ENCODE measurements at regions not wholly inside any gene's neighbourhood (a gene's known extent, or its start where the extent isn't known, plus 50 kb on each side); places are given as distances from the start of the nearest gene placed in this dataset.
"Not testable (repeated sequence)": the region's sequence is repeated elsewhere in the genome, so short reads cannot be mapped to it uniquely, and the experiment has no call there.

- no peak for DNase-seq (ENCODE audit: low read depth in 1 of 2, low spot score in 1 of 2)
- no peak overlapping the region for H3K27ac ChIP-seq (replicated peaks)
- TF ChIP-seq SPI1 (IDR thresholded peaks at IDR 0.05; ENCODE audit: borderline replicate concordance, low read depth) (no peak), GABPA (IDR thresholded peaks at IDR 0.05; ENCODE audit: low read depth) (no peak), CTCF (IDR thresholded peaks at IDR 0.05; ENCODE audit: insufficient read depth, low read length) (no peak), POLR2AphosphoS5 (IDR thresholded peaks at IDR 0.05; ENCODE audit: low read depth) (no peak), REST (IDR thresholded peaks at IDR 0.05; ENCODE audit: insufficient replicate concordance, low read depth) (no peak)
These were observed 330.5 kb upstream of the KAZN start for GRCh38 chr1:14267991-14268390.

GRCh38 chr1:14270821-14271220, 327.7 kb upstream of the KAZN start:
- Histone ChIP-seq H3K27ac (replicated peaks) (no peak overlapping the region), H3K4me3 (replicated peaks; ENCODE audit: insufficient read depth, low read length) (no peak overlapping the region), H3K27me3 (ENCODE audit: insufficient read depth, poor library complexity, severe bottlenecking) (no peaks in the 10 kb centered on the region)
- TF ChIP-seq POLR2AphosphoS5 (IDR thresholded peaks at IDR 0.05; ENCODE audit: low read depth) (no peak), SPI1 (IDR thresholded peaks at IDR 0.05; ENCODE audit: borderline replicate concordance, low read depth) (no peak), REST (IDR thresholded peaks at IDR 0.05; ENCODE audit: insufficient replicate concordance, low read depth) (no peak), GABPA (IDR thresholded peaks at IDR 0.05; ENCODE audit: low read depth) (no peak)
- no peak for DNase-seq (ENCODE audit: low read depth in 1 of 2, low spot score in 1 of 2)

More at GRCh38 chr1:14267991-14268390, 330.5 kb upstream of the KAZN start:
- Histone ChIP-seq H3K4me3 (replicated peaks; ENCODE audit: insufficient read depth, low read length) (no peak overlapping the region), H3K27me3 (ENCODE audit: insufficient read depth, poor library complexity, severe bottlenecking) (no peaks in the 10 kb centered on the region)

GRCh38 chr1:14273811-14274210, 324.7 kb upstream of the KAZN start:
- DNase-seq (ENCODE audit: low read depth in 1 of 2, low spot score in 1 of 2): no peak
- H3K27ac ChIP-seq (replicated peaks): no peak overlapping the region
- H3K27me3 ChIP-seq (ENCODE audit: insufficient read depth, poor library complexity, severe bottlenecking): no peaks in the 10 kb centered on the region
- no peak for TF ChIP-seq REST (IDR thresholded peaks at IDR 0.05; ENCODE audit: insufficient replicate concordance, low read depth)
- no peak for TF ChIP-seq SPI1 (IDR thresholded peaks at IDR 0.05; ENCODE audit: borderline replicate concordance, low read depth)
- no peak for TF ChIP-seq CTCF (IDR thresholded peaks at IDR 0.05; ENCODE audit: insufficient read depth, low read length)
- no peak for TF ChIP-seq GABPA (IDR thresholded peaks at IDR 0.05; ENCODE audit: low read depth)
- TF ChIP-seq POLR2AphosphoS5 (IDR thresholded peaks at IDR 0.05; ENCODE audit: low read depth): no peak
- no peak overlapping the region for H3K4me3 ChIP-seq (replicated peaks; ENCODE audit: insufficient read depth, low read length)

GRCh38 chr1:14279891-14280290, 318.6 kb upstream of the KAZN start:
- not testable (repeated sequence) for H3K27ac ChIP-seq (replicated peaks); H3K27me3 ChIP-seq (ENCODE audit: insufficient read depth, poor library complexity, severe bottlenecking); DNase-seq (ENCODE audit: low read depth in 1 of 2, low spot score in 1 of 2); H3K4me3 ChIP-seq (replicated peaks; ENCODE audit: insufficient read depth, low read length)
